GM12892 (cell line): ENCODE measurements at regions not wholly inside any gene's neighbourhood (a gene's known extent, or its start where the extent isn't known, plus 50 kb on each side); places are given as distances from the start of the nearest gene placed in this dataset.
A peak's percentile ranks its signal among the peaks of the same experiment; 100 is the strongest.

ENCODE experiments used
- DNase-seq: peaks from one replicate; pipeline ENCODE4 v3.0.0; 2011; ENCODE audit not compliant: insufficient read length
- FAIRE-seq: peaks from 2 replicates; lab custom pipeline; 2011; peaks lifted over from hg19 to GRCh38; lab: Jason Lieb, UNC
- POLR2A ChIP-seq: IDR thresholded peaks from 2 replicates; pipeline ENCODE4 v1.6.1; 2011; ENCODE audit warnings: low read depth, low read length, control low read depth
- POLR2AphosphoS5 ChIP-seq: IDR thresholded peaks from 2 replicates; pipeline ENCODE4 v1.6.1; 2011; ENCODE audit warnings: low read depth, low read length, control low read depth
- TAF1 ChIP-seq: IDR thresholded peaks from 2 replicates; pipeline ENCODE4 v1.6.1; 2011; ENCODE audit warnings: low read depth, mild to moderate bottlenecking, control low read depth, low read length, borderline replicate concordance

DNA sequence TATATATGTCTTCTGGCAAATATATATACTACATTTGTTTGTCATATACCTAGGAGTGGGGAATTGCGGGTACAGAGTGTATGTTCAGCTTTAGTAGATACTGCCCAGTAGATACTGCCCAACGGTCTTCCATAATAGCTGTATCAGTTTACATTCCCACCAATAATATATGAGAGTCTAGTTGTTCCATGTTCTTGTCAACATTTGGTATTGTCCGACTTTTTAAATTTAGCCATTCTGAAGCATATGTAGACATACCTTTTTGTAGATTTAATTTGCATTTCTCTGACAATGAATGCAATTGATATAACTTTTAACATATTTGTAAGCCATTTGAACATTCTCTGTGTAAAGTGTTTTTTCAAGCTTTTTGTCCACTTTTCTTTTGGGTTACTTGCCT lies 99.0 kb upstream of the HIVEP3 start:
- FAIRE-seq = peak; percentile 27
- TF ChIP-seq POLR2AphosphoS5 (no peak), TAF1 (no peak), POLR2A (no peak)
- DNase-seq = no peak

DNA sequence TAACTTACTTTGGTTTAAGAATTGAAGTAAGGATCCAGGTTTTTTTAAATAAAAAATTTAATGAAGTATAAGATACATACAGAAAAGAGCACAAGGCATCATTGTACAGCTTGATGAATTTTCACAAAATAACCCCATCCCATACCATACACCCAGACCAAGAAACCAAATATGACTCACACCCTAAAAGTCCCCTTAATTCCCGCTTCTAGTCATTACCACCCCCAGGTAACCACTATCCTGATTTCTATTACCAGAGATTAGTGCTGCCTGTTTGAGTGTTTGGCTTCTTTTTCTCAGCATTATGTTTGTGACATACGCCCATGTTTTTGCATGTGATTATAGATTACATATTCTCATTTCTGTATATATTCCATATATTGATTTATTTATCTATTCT lies 98.5 kb upstream of the HIVEP3 start:
- TF ChIP-seq POLR2AphosphoS5 (no peak), TAF1 (no peak), POLR2A (no peak)
- FAIRE-seq (no peak), DNase-seq (no peak)

DNA sequence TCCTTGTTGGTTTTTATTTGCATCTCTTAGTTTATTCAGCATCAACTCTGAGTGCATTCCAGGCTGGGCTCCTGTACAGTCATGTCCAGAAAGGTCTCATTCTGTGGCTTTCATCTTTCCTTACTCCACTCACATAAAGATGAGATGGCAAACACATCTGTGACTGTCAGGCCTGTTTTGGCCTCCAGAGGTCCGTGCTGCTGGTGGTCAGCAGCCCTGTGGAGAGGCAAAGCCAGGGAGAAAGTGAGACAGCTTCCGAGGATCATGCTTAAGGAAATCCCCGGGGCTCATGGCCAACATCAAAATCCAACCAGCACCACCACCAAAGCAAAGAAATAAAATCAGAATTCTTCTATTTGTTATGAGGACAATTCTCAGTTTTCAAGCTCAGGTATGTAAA lies 96.1 kb upstream of the HIVEP3 start:
- no peak for DNase-seq
- TF ChIP-seq POLR2A (no peak), POLR2AphosphoS5 (no peak), TAF1 (no peak)
- peak; percentile 75 for FAIRE-seq

DNA sequence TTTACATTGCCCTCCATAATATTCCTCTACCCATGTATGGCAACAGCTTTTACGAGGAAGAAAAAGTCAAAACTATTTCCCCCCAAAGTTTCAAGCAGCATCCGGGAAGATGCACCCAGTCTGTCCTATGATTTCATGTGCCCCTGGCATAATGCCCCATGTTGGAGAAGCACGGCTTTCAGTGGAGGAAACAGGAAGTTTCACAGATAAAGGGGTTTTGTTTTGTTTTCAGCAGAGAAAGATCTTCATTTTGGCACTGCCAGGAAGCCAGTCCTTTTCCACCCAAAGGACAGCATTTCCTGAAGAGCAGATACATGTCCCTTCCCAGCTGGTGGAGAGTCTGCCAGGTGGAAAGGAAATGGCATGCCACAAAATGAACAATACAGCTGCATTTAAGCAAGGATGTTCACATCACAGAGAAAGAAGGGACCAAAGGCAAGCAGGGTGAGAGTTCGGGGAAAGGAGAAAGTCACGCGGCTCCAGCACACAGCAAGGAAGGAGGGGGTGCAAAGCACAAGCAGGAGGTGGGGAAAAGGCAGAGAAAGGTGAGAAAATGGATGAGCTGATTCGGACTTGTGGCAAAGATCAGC lies 95.3 kb upstream of the HIVEP3 start:
- FAIRE-seq = peak; percentile 56

DNA sequence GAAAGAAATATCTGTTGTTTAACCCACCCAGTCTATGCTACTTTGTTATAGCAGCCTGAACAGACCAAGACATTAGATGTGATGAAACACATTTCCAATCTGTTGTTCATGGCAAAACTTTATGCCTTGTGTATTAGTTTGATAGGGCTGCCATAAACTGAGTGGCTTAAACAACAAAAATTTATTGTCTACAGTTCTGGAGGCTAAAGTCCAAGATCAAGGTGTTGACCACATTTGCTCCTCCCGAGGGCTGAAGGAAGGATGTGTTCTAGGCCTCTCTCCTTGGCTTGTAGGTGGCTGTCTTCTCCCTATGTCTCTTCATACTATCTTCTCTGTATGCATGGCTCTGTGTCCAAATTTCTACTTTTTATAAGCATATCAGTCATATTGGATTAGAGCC lies 94.1 kb upstream of the HIVEP3 start:
- no peak for FAIRE-seq
- no peak for TF ChIP-seq POLR2A
- no peak for TF ChIP-seq TAF1
- TF ChIP-seq POLR2AphosphoS5 = no peak
- DNase-seq = no peak

More for the DNA sequence above, 95.3 kb upstream of the HIVEP3 start:
- DNase-seq = no peak
- TF ChIP-seq TAF1 (no peak), POLR2A (no peak), POLR2AphosphoS5 (no peak)

DNA sequence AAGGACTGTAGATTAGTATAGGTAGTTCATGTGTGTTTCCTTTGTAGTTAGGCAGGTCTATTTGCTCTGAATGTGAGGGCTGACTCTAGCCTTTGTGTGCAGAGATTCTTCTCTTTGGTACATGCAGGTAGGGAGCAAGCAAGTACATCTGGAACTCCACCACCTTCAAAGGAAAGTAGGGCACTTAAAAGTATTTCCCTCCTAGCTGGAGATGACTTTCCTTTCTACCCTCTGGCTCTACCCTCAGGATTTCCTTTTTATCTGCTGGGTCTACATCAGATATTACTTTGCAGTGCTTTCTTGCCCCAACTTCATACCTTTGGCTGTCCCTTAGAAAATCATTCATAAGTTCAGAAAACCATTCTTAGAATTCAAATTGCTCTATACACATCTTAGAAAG lies 91.7 kb upstream of the HIVEP3 start:
- FAIRE-seq (no peak), DNase-seq (no peak)
- TF ChIP-seq POLR2A (no peak), TAF1 (no peak), POLR2AphosphoS5 (no peak)

DNA sequence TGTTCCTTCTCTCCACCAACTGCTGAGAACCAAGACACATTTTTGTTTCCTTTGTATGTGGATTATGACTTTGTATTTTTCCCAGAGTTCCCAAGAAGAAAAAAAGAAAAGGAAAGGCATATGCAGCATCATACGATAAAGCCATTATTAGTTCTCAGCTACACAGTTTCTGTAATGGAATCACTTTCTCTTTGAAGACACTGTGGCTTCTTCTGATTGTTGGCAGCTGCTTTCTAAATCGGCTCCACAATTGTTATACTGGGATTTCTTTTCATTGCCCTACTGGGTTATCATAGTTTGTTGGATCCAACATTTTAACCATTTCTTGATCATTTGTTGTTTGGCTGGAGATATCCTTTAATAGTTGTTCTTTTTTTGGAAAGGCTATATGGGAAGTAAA lies 89.5 kb upstream of the HIVEP3 start:
- FAIRE-seq (no peak), DNase-seq (no peak)
- TF ChIP-seq POLR2AphosphoS5 (no peak), TAF1 (no peak)

DNA sequence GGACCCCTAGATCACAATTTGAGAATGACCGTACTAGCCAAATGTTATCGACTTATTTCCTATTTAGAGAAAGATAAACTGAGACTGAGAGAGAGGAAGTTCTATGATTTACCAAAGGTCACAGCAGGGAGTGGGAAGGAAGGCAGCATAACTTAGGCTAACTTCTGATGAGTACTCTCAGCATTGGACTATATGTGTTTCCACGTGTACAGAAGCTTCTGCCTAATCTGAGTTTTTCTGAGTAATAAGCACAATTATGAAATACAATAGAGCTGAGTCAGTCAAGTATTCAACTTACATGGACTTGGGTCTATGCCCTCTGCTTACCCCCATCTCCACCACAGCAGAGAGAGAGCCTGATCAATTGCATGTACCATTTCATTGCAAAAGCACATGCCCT lies 88.1 kb upstream of the HIVEP3 start:
- TF ChIP-seq POLR2A (no peak), POLR2AphosphoS5 (no peak), TAF1 (no peak)
- DNase-seq = no peak
- FAIRE-seq = no peak

DNA sequence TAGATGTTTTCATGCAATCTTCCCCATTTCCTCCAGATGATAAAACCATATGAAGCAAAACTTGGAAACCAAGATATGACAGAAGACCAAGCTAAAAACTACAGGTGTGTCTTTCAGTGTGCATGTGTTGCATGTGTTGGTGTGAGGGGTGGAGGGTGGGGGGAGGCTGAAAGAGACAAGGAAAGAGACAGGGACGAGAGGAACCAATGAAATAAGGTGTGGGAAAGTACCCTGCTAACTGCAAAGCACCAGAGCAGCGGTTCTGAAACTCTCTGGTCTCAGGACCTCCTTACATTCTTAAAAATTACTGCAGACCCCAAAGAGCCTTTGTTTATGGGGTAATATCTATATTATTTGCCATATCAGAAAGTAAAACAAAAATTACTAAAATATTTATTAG lies 87.4 kb upstream of the HIVEP3 start:
- peak; percentile 79 for FAIRE-seq
- no peak for TF ChIP-seq TAF1
- TF ChIP-seq POLR2A = no peak
- no peak for TF ChIP-seq POLR2AphosphoS5
- no peak for DNase-seq

DNA sequence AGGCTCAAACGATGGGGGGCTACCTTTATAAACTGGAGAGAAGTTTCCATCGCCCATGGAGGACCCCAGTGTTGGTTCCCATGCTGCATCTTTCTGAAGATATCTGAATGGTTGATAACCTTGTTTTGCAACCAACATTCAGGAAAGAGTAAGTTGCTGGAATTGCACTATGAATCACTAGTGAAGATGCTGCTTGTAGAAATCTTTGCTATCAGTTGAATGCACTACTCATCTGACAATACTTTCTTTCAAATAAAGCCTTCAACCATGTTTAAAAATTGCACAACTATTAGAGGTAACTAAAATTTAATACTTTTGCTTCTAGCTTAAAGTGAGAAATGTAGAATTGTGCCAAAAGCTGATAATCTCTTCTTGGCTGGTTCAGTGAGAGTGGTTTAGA lies 86.8 kb upstream of the HIVEP3 start:
- FAIRE-seq = no peak
- no peak for DNase-seq
- no peak for TF ChIP-seq POLR2A
- no peak for TF ChIP-seq POLR2AphosphoS5
- TF ChIP-seq TAF1 = no peak

DNA sequence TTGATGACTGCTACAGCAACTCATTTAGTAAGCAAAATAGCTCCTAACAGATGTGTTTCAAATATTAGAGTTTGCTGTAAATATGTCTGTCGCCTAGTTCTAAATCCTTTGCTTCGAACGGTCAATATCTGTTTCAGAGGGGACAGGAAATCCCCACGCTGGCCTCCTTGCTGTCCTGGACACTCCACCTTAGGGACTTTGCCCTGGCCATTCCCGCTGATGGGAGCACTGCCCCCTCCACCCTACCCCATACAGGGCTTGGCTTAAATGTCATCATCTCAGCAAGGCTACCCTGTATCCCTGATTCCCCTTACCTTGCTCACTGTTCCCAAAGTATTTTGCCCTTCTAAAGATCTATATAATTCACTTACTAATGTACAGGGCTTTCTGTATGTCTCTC lies 86.1 kb upstream of the HIVEP3 start:
- DNase-seq = no peak
- TF ChIP-seq POLR2A (no peak), POLR2AphosphoS5 (no peak), TAF1 (no peak)
- FAIRE-seq = no peak

DNA sequence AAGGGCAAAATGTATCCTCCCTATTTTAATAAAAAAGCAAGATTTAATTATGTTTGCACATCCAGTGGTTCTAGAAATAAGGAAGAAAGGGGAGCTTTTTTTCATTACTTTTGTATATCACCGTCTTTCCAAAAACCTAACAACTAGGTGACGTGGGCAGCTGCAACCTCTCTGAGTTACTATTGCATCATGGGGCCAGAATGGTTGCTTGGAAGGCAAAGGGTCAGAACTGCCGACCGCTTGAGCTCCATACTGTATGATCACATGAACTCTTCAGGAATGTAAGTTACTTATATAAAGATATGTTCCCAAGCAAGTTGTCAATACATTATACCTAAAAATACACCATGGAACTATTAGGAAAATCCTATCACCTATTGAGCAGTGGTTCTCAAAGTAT lies 85.6 kb upstream of the HIVEP3 start:
- FAIRE-seq = peak; percentile 51
- DNase-seq = no peak
- no peak for TF ChIP-seq POLR2A

DNA sequence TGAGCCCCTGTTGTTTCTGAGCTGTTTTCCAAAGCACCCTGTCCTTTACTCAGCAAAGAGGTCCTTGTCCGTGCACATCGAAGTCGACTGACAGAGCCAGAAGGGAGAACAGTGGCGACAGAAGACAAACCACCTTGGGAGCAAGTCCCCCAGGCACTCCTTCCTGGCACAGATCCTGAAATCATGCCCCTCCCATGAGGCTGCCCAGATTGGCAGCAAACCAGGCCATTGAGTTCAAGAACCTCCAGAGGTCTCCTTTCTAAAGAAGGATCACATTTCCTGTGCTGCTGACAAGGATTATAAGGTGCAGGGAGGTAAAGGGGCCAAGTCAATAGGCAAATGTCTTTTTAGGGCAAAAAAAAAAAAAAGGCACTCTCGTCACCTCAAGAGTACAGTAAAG lies 84.7 kb upstream of the HIVEP3 start:
- no peak for TF ChIP-seq POLR2A
- no peak for TF ChIP-seq POLR2AphosphoS5
- no peak for TF ChIP-seq TAF1
- FAIRE-seq = no peak
- no peak for DNase-seq

DNA sequence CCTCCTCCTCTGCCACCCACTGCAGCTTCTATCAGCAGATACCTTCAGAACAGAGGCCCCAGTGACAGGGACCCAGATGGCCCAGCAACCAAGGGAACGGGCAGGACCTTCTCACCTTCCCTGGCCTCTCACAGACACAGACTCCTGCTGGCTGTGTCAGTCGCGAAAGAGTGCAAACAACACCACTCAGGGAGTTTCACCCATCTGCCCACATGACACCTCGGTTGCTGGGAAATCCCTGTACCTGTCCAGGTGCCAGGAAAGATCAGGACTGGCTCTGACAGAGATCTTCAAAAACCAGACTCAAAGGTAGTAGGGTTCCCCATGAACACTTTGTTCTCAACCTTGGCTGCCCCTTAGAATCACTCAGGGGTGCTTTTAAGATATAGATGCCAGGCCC lies 83.5 kb upstream of the HIVEP3 start:
- peak; percentile 50 for FAIRE-seq
- TF ChIP-seq TAF1 (no peak), POLR2A (no peak), POLR2AphosphoS5 (no peak)
- no peak for DNase-seq
